ENCODE measurements at regions not wholly inside any gene's neighbourhood (a gene's known extent, or its start where the extent isn't known, plus 50 kb on each side); places are given as distances from the start of the nearest gene placed in this dataset.
"Not testable (repeated sequence)": the region's sequence is repeated elsewhere in the genome, so short reads cannot be mapped to it uniquely, and the experiment has no call there.

DNA sequence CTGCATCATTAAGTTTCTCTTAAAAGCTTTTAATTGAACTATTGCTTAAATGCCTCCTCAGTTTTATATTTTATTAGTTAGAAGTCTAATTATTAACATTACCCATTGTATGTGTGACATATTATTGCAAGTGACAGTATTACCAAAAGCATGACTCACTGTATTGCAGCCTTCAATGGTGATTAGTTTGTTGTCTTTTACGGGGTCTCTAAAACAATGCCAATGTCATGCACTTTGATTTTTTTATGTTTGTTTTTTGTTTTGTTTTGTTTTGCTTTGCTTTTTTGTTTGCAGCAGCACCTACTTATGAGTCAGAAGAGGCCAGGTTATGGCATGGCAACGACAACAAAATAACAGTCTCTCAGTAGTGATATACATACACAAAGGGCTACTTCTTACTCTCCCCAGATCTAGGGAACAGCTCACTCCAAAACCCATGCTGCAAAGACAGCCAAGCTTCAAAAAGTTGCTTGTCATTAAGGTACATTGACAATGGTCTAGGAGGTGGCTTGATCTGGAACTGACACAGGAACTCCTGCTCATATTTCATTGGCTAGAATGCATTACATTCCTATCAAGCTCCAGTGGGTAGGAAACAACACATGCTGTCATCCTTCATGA is 293.7 kb upstream of the POM121L12 start:
- Histone ChIP-seq H3K9ac (ENCODE audit: low read depth, low read length) (no peak overlapping the region), H3K4me3 (ENCODE audit: low read depth, low read length) (no peak overlapping the region), H3K9me3 (ENCODE audit: control insufficient read depth, insufficient read depth, low read length) (no peaks in the 10 kb centered on the region), H3K36me3 (ENCODE audit: control insufficient read depth, insufficient read depth, low read length) (no peaks in the 10 kb centered on the region), H3K4me1 (ENCODE audit: control insufficient read depth, insufficient read depth, low read length) (no peaks in the 10 kb centered on the region), H3K27ac (ENCODE audit: low read depth, low read length) (no peak overlapping the region), H3K27me3 (ENCODE audit: control insufficient read depth, insufficient read depth, low read length) (no peaks in the 10 kb centered on the region)

DNA sequence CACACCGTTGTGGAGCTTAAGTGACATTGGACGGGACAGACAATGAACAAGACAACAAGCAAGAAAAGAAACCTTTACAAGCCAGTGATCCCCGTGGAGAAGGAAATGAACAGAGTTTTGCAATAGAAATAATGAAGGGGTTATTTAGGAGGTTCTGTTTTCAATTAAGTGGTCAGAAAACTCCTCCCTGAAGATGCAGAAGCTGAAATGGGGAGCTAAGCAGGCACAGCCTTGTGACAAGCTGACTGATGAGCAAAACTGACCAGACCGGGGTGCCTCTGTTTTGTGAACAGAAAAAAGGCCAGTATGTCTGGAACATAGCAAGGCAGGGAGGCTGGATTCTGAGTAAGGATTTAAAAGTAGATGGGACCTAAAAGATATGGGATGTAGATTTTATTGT is 299.8 kb upstream of the POM121L12 start:
- no peak overlapping the region for H3K4me3 ChIP-seq (ENCODE audit: low read depth, low read length)
- no peak overlapping the region for H3K27ac ChIP-seq (ENCODE audit: low read depth, low read length)
- no peaks in the 10 kb centered on the region for H3K9me3 ChIP-seq (ENCODE audit: control insufficient read depth, insufficient read depth, low read length)
- H3K27me3 ChIP-seq (ENCODE audit: control insufficient read depth, insufficient read depth, low read length), result no peaks in the 10 kb centered on the region
- H3K36me3 ChIP-seq (ENCODE audit: control insufficient read depth, insufficient read depth, low read length), result no peaks in the 10 kb centered on the region
- no peaks in the 10 kb centered on the region for H3K4me1 ChIP-seq (ENCODE audit: control insufficient read depth, insufficient read depth, low read length)
- no peak overlapping the region for H3K9ac ChIP-seq (ENCODE audit: low read depth, low read length)

DNA sequence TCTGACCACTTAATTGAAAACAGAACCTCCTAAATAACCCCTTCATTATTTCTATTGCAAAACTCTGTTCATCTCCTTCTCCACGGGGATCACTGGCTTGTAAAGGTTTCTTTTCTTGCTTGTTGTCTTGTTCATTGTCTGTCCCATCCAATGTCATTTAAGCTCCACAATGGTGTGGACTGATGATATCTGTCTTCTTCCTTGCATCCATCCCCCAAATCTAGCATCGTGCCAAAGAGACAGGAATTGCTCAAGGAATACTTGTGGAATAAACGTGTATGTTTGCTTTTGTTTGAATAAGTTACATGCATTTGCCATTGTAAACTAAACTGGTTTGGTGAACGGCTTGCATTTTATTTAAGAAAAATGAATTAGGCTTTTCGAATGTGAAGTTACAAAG is 306.8 kb upstream of the POM121L12 start:
- H3K27ac ChIP-seq (ENCODE audit: low read depth, low read length); H3K9ac ChIP-seq (ENCODE audit: low read depth, low read length): not testable (repeated sequence)

DNA sequence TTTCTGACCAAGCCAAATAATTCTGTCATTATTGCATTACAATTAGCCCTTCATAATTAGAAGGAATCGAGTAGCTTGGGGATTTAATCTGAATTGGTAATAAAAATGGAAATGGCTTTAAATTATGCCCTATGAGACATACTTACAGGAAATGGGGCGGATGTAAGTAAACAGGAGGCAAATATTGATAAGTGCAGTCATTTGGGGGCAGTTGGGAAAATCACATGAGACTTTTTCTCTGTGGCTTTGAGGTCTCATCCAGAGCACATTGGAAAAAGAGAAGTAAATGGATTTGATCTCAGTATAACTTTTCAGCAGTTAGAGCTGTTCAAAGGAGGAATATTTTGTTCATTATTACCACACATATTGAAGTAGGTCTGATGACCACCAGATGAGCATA is 307.8 kb upstream of the POM121L12 start:
- no peak overlapping the region for H3K4me3 ChIP-seq (ENCODE audit: low read depth, low read length)
- no peak overlapping the region for H3K9ac ChIP-seq (ENCODE audit: low read depth, low read length)
- H3K9me3 ChIP-seq (ENCODE audit: control insufficient read depth, insufficient read depth, low read length), result no peaks in the 10 kb centered on the region
- H3K4me1 ChIP-seq (ENCODE audit: control insufficient read depth, insufficient read depth, low read length), result no peaks in the 10 kb centered on the region
- no peak overlapping the region for H3K27ac ChIP-seq (ENCODE audit: low read depth, low read length)
- no peaks in the 10 kb centered on the region for H3K27me3 ChIP-seq (ENCODE audit: control insufficient read depth, insufficient read depth, low read length)
- H3K36me3 ChIP-seq (ENCODE audit: control insufficient read depth, insufficient read depth, low read length), result no peaks in the 10 kb centered on the region

More for the DNA sequence above, 306.8 kb upstream of the POM121L12 start:
- not testable (repeated sequence) for H3K9me3 ChIP-seq (ENCODE audit: control insufficient read depth, insufficient read depth, low read length); H3K4me3 ChIP-seq (ENCODE audit: low read depth, low read length); H3K36me3 ChIP-seq (ENCODE audit: control insufficient read depth, insufficient read depth, low read length); H3K4me1 ChIP-seq (ENCODE audit: control insufficient read depth, insufficient read depth, low read length); H3K27me3 ChIP-seq (ENCODE audit: control insufficient read depth, insufficient read depth, low read length)

DNA sequence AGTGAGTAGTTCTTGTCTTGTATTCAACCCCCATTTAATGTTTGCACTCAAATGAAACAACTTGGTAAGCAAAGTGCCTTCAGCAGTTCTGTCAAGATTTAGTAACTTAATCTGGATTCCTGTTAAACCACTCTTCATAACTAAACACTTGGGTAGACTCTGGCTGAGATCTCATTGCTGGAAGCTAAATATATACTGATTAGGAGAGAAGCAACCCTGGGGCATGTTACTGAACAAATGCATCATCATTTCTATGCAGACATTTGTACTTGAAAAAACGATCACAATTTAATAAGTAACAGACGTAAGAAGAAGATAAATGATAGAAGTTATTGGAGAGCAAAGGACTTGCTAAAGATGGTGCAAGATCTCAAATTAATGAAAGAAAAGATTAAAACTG is 308.4 kb upstream of the POM121L12 start:
- no peaks in the 10 kb centered on the region for H3K36me3 ChIP-seq (ENCODE audit: control insufficient read depth, insufficient read depth, low read length)
- no peak overlapping the region for H3K4me3 ChIP-seq (ENCODE audit: low read depth, low read length)
- H3K4me1 ChIP-seq (ENCODE audit: control insufficient read depth, insufficient read depth, low read length), result no peaks in the 10 kb centered on the region
- H3K27me3 ChIP-seq (ENCODE audit: control insufficient read depth, insufficient read depth, low read length), result no peaks in the 10 kb centered on the region
- H3K9me3 ChIP-seq (ENCODE audit: control insufficient read depth, insufficient read depth, low read length), result no peaks in the 10 kb centered on the region
- H3K9ac ChIP-seq (ENCODE audit: low read depth, low read length), result no peak overlapping the region
- H3K27ac ChIP-seq (ENCODE audit: low read depth, low read length), result no peak overlapping the region

DNA sequence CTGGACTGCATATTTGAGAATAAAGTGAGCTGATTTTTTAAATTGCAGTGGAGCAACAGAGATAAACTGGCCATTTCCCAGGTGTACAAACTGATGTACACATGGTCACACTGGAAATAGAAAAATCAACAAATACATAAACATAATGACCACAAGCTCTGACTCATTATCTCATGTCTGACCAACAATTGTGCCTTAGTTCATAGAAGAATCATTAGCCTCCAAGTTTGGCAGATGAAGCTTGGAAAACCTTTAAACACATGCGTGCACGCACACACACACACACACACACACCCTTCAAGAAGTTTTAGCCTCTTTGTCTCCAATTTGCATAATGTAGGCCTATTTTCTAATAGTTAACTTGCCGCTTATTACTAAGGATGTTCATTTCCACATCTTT is 308.9 kb upstream of the POM121L12 start:
- no peaks in the 10 kb centered on the region for H3K27me3 ChIP-seq (ENCODE audit: control insufficient read depth, insufficient read depth, low read length)

DNA sequence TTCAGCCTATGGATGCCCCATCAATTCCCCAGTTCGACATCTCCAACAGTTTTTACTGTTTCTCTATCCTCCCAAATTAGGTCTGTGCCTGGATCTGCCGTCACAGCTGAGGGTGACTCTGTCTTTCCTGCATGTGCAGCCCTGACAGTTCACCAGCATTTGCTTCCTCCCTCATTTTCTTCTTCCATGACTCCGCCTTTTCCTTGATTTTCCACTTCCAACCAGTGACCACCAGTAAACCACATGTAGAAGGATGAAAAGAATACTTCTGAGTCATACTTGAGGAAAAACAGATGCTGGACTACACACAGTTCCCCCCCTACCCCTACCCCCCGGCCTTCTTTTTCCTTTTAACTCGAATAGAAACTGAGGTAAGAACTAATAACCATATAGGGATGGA is 311.8 kb upstream of the POM121L12 start:
- no peaks in the 10 kb centered on the region for H3K27me3 ChIP-seq (ENCODE audit: control insufficient read depth, insufficient read depth, low read length)
- no peak overlapping the region for H3K4me3 ChIP-seq (ENCODE audit: low read depth, low read length)
- no peaks in the 10 kb centered on the region for H3K36me3 ChIP-seq (ENCODE audit: control insufficient read depth, insufficient read depth, low read length)
- no peaks in the 10 kb centered on the region for H3K4me1 ChIP-seq (ENCODE audit: control insufficient read depth, insufficient read depth, low read length)
- H3K9me3 ChIP-seq (ENCODE audit: control insufficient read depth, insufficient read depth, low read length), result no peaks in the 10 kb centered on the region
- H3K9ac ChIP-seq (ENCODE audit: low read depth, low read length), result no peak overlapping the region
- no peak overlapping the region for H3K27ac ChIP-seq (ENCODE audit: low read depth, low read length)

More for the DNA sequence above, 308.9 kb upstream of the POM121L12 start:
- no peak overlapping the region for H3K4me3 ChIP-seq (ENCODE audit: low read depth, low read length)
- no peak overlapping the region for H3K9ac ChIP-seq (ENCODE audit: low read depth, low read length)
- no peaks in the 10 kb centered on the region for H3K4me1 ChIP-seq (ENCODE audit: control insufficient read depth, insufficient read depth, low read length)
- no peak overlapping the region for H3K27ac ChIP-seq (ENCODE audit: low read depth, low read length)
- no peaks in the 10 kb centered on the region for H3K36me3 ChIP-seq (ENCODE audit: control insufficient read depth, insufficient read depth, low read length)
- no peaks in the 10 kb centered on the region for H3K9me3 ChIP-seq (ENCODE audit: control insufficient read depth, insufficient read depth, low read length)

DNA sequence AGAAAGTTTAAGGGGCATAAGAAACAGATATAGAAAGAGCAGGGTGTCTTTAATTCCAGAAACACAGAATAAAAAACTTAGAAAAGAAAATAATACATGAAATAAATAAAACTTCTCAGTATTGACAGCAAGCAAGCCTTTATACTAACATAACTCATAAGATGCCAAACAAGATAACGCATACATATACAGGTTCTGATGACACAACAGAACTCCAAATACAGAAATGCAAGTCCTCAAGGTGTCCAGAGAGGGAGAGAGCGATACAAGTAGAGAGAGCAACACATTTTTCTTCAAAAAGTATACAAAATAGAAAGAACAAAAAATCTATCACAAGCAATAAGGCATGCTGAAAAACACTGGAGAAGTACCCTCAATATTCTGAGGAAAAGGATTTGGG is 314.6 kb upstream of the POM121L12 start:
- Histone ChIP-seq H3K4me3 (ENCODE audit: low read depth, low read length) (no peak overlapping the region), H3K27me3 (ENCODE audit: control insufficient read depth, insufficient read depth, low read length) (no peaks in the 10 kb centered on the region), H3K9ac (ENCODE audit: low read depth, low read length) (no peak overlapping the region), H3K4me1 (ENCODE audit: control insufficient read depth, insufficient read depth, low read length) (no peaks in the 10 kb centered on the region), H3K9me3 (ENCODE audit: control insufficient read depth, insufficient read depth, low read length) (no peaks in the 10 kb centered on the region), H3K36me3 (ENCODE audit: control insufficient read depth, insufficient read depth, low read length) (no peaks in the 10 kb centered on the region), H3K27ac (ENCODE audit: low read depth, low read length) (no peak overlapping the region)

DNA sequence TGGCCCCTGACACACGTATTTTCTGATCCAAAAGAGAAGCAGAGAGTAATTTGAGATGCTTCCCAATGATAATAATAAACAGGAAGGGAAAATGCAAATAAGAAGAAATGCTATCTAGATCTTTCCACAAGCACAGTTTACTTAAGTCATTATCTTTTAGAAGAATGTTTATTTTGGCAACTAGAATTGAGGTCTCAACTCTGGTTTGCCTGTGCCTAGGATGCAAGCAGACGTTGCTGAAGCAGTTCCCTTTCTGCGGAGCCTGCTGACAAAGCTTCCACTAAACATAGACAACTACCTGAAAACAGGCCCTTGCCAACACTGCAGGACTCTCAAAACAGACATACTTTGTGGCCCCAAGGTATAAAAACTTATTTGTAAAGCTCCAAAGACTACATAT is 315.8 kb upstream of the POM121L12 start:
- no peaks in the 10 kb centered on the region for H3K36me3 ChIP-seq (ENCODE audit: control insufficient read depth, insufficient read depth, low read length)
- H3K9ac ChIP-seq (ENCODE audit: low read depth, low read length), result no peak overlapping the region
- no peaks in the 10 kb centered on the region for H3K4me1 ChIP-seq (ENCODE audit: control insufficient read depth, insufficient read depth, low read length)
- no peaks in the 10 kb centered on the region for H3K9me3 ChIP-seq (ENCODE audit: control insufficient read depth, insufficient read depth, low read length)
- no peak overlapping the region for H3K4me3 ChIP-seq (ENCODE audit: low read depth, low read length)
- no peak overlapping the region for H3K27ac ChIP-seq (ENCODE audit: low read depth, low read length)
- no peaks in the 10 kb centered on the region for H3K27me3 ChIP-seq (ENCODE audit: control insufficient read depth, insufficient read depth, low read length)

DNA sequence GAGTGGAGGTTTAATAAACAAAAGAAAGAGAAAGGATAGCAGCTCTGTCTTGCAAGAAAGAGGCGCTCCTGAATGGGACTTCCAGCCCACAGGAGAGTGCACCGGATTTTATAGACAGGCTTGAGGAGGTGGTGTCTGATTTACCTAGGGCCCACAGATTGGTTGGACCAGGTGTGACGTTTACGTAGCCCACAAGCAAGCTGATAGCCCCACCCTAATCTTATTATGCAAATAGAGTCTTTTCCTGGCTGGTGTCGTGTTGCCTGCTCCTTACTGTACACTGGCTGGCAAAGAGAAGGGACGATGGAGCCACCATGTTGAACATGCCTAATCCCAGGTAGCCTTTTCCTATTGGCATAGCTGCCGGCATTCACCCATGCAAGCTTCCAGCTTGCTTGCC is 319.7 kb upstream of the POM121L12 start:
- Histone ChIP-seq H3K36me3 (ENCODE audit: control insufficient read depth, insufficient read depth, low read length) (no peaks in the 10 kb centered on the region), H3K9ac (ENCODE audit: low read depth, low read length) (no peak overlapping the region), H3K4me3 (ENCODE audit: low read depth, low read length) (no peak overlapping the region), H3K4me1 (ENCODE audit: control insufficient read depth, insufficient read depth, low read length) (no peaks in the 10 kb centered on the region), H3K27ac (ENCODE audit: low read depth, low read length) (no peak overlapping the region), H3K9me3 (ENCODE audit: control insufficient read depth, insufficient read depth, low read length) (no peaks in the 10 kb centered on the region; the same call in none of the 2 replicates), H3K27me3 (ENCODE audit: control insufficient read depth, insufficient read depth, low read length) (no peaks in the 10 kb centered on the region)

DNA sequence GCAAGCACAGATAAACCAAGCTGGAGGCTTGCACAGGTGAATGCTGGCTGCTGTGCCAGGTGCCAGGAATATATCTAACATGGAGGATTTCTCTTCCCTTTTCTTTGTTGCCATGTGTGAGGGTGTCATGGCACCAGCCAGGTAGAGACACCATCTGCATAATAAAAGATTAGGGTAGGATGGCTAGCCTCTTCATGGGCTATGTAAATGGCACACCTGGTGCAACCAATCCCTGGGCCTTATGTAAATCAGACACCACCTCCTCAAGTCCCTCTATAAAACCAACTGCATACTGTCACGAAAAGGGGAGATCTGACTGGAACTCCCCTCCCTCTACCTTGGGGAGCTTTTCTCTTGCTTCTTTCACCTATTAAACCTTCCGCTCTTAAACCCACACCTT is 322.5 kb upstream of the POM121L12 start:
- Histone ChIP-seq H3K36me3 (ENCODE audit: control insufficient read depth, insufficient read depth, low read length) (no peaks in the 10 kb centered on the region), H3K27ac (ENCODE audit: low read depth, low read length) (no peak overlapping the region), H3K27me3 (ENCODE audit: control insufficient read depth, insufficient read depth, low read length) (no peaks in the 10 kb centered on the region), H3K9me3 (ENCODE audit: control insufficient read depth, insufficient read depth, low read length) (no peaks in the 10 kb centered on the region; the same call in none of the 2 replicates), H3K9ac (ENCODE audit: low read depth, low read length) (no peak overlapping the region), H3K4me1 (ENCODE audit: control insufficient read depth, insufficient read depth, low read length) (no peaks in the 10 kb centered on the region), H3K4me3 (ENCODE audit: low read depth, low read length) (no peak overlapping the region)

DNA sequence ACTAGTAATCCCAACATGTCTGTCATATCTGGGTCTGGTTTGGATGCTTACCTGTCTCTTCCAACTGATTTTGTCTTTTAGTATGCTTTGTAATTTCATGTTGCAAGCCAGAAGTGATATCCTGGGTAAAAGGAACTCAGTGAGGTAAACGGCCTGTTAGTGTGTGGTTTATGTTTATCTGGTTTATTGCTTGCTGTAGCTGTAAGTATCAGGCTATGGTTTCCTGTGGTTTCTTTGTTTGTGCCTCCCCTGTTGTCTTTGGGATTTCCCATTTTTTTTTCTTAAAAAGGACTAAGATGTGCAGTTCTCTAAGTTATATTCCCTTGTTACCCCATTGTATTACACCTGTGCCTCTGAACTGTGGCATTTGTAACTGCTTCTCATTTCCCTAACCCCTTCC is 323.5 kb upstream of the POM121L12 start:
- Histone ChIP-seq H3K27ac (ENCODE audit: low read depth, low read length) (no peak overlapping the region), H3K36me3 (ENCODE audit: control insufficient read depth, insufficient read depth, low read length) (no peaks in the 10 kb centered on the region), H3K4me3 (ENCODE audit: low read depth, low read length) (no peak overlapping the region), H3K4me1 (ENCODE audit: control insufficient read depth, insufficient read depth, low read length) (no peaks in the 10 kb centered on the region), H3K9ac (ENCODE audit: low read depth, low read length) (no peak overlapping the region), H3K9me3 (ENCODE audit: control insufficient read depth, insufficient read depth, low read length) (no peaks in the 10 kb centered on the region; the same call in none of the 2 replicates), H3K27me3 (ENCODE audit: control insufficient read depth, insufficient read depth, low read length) (no peaks in the 10 kb centered on the region)
